Embryonic facial prominence (tissue), 1 donor: ENCODE measurements at regions not wholly inside any gene's neighbourhood (a gene's known extent, or its start where the extent isn't known, plus 50 kb on each side); places are given as distances from the start of the nearest gene placed in this dataset.
"Not testable (repeated sequence)": the region's sequence is repeated elsewhere in the genome, so short reads cannot be mapped to it uniquely, and the experiment has no call there.

Source experiments
- DNase-seq: peaks from one replicate; pipeline ENCODE4 v3.0.0-alpha.2; 2016; ENCODE audit errors: extremely low spot score

DNA sequence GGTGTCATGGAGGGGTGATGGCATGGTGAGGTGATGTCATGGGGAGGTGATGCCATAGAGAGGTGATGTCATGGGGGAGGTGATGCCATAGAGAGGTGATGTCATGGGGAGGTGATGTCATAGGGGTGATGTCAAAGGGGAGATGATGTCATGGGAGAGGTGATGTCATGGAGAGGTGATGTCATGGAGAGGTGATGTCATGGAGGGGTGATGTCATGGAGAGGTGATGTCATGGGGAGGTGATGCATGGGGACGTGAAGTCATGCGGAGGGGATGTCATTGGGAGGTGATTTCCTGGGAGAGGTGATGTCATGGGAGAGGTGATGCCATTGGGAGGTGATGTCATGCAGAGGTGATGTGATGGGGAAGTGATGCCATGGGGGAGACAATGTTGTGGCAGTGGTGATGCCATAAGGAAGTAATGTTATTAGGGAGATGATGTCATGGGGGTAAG, 92.1 kb upstream of the C1orf174 start:
- DNase-seq: no peak

DNA sequence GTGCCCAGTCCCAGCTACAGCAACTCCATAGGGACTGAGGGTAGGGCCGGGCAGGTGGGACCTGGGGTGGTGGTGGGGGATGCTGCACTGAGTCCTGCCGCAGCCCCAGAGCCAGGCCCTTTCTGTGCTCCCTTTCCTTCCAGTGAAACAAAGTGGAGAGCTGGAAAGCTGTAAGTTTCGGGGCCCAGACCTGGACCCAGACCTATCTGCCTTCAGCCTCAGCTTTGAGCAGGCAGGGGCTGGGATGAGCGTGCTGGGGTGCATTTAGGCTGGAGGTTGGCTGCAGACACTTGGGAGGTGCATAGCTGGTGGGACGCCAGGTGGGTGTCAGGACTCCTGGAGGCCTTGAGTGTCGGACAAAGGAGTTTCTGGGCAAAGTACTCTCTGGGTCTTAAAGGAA, 92.7 kb upstream of the C1orf174 start:
- DNase-seq: no peak

DNA sequence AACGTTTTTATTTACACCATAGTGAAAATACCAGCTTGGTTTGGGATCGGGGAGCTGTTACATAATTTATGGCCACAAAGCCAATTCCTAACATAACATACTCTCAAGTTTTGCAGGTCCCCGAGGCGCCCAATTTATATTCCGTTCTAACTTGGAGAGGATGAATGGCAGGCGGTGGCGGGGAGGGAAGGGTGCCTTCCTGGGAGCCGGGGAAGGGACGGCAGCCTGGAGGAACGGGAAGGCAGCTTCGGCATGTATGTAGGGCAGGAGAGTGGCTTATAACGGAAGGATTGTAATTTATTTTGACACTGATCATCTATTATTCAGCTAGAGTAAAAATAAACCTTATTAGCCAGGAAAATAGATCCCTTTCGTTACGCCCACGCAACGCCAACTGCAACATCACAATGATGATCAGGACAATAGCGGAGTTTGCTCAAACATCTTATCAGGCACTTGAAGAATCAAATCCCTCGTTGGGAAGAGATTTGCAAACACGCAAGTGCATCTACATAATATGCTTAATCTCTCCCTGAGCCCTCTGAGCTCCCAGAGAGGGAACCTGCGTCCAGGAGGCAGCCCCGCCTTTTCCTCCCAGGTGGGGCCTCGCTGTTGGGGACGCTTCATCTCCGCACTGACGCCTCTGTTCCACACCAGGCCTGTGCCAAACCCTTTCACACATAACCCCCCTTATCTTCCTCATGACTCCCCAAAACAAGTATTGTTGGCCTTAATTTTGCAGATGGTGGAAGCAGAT, 93.7 kb upstream of the C1orf174 start:
- no peak for DNase-seq

DNA sequence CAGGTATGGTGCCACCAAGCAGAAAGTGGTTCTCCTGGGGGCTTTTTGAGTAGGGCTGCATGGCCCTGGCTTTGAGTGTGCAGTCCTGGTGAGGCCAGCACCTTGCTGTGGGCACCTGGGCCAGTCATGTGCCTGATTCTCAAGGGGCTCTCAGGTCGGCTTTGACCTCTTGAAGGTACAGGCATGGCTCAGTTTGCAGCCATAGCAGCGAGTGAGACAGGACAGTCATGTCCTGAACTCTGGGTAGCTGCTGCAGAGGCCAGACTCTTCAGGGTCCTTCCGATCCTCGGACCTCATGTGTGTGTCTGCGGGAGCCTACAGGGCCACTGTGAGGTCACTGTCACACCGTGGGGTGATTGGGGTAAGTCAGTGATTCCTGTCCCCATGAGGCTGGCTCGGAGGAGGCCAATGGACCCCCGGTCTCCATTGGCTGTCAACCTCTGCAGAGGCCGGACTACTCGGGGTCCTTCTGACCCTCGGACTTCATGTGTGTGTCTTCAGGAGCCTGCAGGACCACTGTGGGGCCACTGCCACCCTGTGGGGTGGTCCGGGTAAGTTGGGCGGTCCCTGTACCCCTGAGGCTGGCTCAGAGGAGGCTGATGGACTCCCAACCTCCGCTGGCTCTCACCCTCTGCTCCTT, 95.2 kb upstream of the C1orf174 start:
- no peak for DNase-seq

DNA sequence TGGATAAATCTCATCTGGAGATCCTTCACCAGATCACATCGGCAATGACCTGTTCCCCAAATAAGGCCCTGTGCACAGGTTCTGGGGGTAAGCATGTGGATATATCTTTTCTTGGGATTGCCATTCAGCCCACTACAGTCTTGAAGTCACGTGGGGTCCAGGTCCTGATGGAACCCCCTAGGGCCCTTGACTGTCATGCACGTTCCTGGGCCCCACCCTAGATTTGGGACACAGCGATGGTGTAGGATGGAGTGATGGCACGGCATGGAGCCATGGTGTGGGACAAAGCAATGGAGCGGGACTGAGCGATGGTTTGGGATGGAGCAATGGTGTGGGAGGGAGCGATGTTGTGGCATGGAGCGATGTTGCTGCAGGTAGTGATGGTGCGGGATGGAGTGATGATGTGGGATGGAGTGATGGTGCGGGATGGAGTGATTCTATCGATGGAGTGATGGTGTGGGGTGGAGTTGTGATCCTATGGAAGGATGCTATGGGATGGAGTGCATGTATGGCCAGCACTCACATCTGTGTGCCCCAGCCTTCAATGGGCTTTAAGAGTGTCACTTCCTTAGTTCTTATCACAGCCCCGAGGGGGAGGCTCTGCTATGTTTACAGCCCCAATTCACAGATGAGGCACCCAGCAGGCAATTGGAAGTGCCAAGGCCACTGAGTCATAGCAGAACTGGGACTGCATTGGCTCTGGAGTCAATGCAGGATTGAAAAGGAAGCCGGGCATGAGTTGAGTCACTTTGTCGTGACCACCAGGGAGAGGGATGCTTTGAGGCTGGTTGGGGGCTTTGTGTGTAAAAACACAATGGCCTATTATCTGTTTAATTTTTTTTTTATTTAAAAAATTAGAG, 97.0 kb upstream of the C1orf174 start:
- no peak for DNase-seq

DNA sequence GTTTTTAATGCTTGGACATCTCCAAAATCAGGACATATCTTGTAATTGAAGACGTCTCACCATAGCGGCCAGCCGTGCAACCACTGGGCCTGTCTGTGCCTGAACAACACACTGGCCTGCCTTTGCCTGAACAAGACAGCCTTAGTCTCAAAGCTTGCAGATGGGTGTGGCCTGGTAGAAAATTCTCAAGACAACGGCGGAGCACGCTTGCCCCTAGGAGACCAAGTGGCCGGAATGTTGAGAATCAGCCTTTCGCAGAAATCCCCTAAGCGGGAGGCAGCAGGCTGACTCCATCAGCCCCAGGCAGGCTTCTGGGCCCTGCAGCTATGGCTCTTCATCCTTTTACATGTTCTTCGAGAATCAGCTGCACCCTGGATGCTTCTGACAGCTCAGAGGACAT, 98.0 kb upstream of the C1orf174 start:
- DNase-seq: no peak

DNA sequence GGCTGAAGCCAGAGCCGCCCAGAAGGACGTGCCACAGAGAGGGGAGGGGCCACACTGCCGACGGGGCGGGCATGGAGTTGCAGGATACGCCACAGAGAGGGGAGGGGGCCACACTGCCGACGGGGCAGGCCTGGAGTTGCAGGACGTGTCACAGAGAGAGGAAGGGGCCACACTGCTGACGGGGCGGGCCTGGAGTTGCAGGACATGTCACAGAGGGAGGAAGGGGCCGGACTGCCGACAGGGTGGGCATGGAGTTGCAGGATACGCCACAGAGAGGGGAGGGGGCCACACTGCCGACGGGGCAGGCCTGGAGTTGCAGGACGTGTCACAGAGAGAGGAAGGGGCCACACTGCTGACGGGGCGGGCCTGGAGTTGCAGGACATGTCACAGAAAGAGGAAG, 99.4 kb upstream of the C1orf174 start:
- DNase-seq: not testable (repeated sequence)

DNA sequence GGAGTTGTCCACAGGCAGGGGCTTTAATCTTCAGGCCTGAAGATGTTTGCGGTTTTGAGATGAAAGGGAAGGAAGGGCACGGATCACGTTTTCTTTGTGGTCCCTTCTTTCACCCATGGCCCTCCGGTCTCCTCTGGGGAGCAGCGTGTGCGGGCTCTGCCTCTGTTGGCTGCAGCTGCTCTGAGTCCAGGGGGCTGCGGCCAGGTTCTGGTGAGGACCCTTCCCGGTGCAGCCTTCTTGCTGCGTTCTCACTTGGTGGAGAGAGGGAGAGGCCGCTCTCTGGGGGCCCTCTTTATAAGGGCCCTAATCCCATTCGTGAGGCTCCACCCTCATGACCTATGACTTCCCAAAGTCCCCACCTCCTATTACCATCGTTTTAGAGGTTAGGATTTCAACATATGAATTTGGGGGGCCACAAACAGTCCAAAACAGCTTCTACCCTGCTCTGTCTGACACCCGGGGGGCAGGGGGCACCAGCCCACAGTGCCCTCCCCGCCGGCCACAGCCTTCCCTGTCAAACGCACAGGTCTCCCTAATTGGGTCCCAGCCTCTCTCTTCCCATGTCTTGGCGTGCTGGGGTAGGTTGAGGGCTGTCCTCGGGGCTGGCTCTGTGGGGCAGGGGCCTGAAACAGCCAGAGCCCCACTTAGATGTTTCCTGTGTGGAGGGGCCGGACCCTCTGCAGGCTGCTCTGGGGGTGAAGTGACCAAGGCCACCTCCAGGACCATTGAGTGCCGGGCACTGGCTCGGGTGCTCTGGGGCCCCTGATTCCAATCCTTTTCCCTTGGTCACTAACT, 100.1 kb upstream of the C1orf174 start:
- no peak for DNase-seq

DNA sequence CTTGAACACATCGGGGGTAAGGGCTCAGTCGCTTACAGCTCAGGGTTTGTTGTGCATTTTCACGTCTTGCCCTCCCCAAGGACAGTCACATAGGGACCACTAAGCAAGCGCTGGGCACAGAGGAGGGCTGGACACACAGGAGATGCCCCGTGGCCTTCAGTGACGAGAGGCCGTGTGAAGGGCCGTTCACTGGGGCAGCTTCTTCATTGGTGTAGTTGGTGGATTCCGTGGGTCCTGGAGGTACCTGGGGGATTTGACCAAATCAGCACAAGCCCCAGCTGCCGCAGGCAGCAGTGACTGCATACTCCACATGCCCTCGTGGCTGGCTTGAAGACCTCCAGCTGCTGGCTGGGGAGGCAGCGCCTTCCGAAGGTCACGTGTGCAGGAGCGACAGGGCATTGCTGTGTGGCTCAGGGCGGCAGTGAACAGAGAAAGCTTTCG, 100.8 kb upstream of the C1orf174 start:
- DNase-seq: no peak

DNA sequence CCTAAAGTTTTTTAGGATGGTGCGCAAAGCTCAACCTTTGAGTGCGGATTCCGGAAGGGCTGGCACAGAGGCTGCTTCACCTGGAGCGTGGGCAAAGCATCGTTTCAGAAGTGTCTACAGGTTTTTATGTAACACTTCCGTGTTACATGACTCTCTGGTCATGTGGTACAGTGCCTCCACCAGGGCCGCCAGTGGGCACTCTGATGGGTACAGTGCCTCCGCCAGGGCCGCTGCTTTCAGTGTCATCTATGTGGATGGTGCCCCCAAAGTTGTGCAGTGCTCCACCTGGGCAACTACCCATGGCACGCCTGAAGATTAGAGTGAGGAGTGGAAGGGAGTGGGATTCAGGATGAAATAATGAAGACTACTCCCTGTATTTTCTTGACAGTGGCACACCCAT, 101.4 kb upstream of the C1orf174 start:
- no peak for DNase-seq

DNA sequence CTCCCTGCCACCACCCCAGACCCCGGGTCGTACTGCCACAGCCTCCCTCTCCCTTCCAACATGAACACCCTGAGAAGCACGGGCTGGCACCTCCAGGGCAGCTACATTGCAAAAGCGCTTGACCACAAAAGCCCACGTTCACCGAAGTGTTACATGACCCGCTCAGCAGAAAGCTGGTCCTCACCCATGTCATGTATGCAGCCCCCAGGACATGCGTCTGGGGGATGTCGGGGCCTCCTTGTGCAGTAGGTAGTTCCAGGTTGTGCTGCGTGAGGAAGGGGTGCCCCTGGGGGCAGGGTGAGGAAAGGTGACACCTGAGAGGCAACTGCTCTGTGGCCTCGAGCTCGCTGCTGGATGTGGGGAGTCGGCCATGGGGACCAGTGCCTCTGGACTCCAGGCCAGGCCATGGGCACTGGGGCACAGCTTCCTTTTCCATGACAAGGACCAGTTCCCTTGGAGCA, 102.0 kb upstream of the C1orf174 start:
- no peak for DNase-seq

DNA sequence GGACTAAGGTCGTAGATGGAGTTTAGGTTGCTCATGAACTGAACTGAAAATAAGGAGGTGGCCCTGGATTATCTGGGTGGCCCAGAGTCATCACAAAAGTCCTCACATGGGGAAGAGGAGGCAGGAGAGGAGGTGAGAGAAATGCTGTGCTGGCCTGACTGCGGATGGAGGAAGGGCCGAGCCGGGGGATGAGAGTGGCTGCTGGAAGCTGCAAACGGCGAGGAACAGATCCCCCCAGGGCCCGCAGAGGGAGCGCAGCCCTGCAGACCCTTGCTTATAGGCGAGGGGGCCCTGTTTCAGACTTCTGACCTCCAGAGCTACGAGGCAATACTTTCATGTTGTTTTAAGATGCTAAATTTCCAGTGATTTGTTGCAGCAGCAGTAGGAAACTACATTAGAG, 102.7 kb upstream of the C1orf174 start:
- no peak for DNase-seq

DNA sequence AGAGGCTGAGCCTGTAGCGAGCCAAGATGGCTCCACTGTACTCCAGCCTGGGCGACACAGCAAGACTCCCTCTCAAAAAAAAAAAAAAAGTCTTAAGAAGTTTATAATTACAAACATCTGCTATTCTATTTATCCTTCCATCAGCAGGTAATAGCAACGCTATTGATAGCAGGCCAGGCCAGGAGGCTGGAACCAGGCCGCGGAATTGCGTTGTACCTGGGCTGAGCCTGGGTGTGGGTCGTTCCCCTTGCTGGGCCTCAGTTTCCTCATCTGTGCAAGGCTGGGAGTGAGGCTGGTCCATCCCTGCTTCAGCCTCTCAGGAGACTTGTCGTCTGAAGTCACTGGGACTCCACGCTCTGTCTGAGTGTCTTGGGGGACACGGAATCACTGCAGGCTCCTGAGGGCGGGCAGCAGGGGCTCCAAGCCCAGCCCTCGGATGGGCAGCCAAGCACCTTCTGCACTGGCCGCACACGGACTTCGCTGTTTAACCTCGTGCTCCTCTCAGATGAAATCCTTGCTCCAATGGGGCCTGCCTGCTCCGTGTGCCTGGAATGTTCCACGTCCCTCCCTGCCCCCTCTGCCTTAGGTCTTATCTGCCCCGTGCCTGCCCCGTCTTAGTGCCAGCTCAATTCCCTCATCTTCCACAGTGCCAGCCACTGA, 103.9 kb upstream of the C1orf174 start:
- no peak for DNase-seq

DNA sequence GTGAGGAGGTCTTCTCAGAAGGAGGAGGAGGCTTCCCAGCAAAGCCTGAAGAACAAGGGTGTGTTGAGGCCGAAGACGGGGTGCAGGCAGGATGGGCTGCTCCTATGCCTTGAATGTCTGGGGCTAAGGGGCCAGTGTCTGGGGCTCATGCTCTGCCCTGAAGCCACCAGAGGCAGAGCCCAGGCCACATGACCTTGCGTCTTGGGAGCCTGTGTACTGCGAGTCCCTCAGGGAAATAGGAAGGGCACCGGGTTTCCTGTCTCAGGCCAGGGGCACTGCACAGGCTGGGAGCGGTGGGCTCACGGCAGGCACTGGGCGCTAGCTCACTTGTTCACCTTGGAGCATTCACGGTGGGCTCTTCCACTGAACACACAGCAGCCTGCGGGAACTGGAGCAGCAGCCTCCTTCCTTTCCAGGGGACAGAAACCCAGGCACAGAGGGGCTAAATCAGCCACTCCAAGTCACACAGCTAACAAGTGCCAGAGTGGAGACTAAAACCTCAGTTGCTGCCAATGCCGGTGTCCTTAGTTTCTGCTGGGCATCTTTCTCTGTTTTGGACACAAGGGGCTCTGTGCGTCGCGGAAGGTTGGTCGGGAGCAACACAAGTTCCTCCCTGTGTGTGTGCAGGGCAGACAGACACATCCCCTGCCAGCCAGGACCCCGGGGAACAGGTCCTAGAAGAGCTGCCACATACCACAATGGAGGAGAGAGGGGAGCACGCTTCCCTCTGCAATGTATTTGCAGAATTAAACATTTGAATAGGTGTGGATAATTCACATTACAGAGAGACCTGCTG, 104.8 kb upstream of the C1orf174 start:
- no peak for DNase-seq

DNA sequence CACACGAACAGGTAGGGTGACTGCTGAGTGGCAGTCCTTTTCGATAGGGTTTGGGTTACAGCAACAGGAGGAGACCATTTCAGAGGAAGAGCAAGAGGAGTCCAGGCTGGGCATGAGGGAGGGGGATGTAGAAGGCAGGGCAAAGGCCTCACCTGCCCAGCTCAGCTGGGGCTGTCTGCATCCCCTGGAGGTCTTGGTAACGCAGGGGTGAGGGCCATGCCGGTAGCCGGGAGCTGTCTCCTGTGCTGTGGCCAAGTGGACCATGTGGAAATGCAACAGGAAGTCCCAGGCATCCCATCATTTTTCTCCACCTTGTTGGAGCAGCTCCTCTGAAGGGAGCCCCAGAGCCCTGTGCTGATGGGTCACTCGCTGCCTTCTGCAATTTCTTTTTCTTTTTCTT, 105.4 kb upstream of the C1orf174 start:
- no peak for DNase-seq

DNA sequence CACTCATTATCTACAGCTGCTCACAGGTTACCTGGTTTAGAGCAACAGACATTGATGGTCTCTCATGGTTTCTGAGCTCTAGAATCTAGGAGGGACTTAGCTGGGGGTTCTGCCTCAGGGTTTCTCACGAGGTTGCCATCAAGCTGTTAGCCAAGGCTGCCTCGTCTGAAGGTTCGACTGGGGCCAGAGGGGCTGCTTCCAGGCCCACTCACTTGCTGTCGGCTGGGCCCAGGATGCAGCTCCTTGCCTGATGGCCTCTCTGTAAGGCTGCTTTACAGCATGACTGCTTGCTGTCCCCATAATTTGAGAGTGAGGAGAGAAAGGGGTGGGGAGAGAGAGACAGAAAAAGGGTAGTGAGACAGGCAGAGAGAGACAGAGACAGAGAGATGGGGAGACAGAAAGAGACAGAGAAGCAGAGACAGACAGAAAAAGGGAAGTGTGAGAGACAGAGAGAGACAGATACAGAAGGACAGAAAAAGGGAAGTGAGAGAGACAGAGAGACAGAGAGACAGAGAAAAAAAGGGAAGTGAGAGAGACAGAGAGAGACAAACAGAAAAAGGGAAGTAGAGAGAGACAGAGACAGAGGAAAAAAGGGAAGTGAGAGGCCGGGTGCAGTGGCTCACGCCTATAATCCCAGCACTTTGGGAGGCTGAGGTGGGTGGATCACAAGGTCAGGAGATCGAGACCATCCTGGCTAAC, 106.8 kb upstream of the C1orf174 start:
- DNase-seq: no peak

DNA sequence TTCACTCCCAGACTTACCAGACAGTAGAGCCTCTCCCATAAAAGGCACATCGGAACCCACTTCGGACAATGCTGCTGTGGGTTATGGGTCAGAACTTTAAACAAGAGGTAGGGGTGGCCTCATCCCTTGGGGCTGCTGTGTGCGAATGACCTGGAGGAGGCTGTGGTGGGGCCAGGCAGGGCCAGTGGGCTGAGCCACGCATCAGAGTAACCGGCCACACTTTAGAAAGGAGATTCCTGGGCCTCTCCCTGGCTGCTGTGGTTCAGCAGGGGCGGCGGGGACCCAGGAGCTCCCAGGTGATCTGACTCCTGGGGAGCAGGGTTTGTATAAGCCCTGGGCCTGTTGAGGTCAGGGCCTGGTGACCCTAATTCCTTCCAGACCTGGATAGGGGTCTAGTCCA, 110.2 kb upstream of the C1orf174 start:
- DNase-seq: no peak

DNA sequence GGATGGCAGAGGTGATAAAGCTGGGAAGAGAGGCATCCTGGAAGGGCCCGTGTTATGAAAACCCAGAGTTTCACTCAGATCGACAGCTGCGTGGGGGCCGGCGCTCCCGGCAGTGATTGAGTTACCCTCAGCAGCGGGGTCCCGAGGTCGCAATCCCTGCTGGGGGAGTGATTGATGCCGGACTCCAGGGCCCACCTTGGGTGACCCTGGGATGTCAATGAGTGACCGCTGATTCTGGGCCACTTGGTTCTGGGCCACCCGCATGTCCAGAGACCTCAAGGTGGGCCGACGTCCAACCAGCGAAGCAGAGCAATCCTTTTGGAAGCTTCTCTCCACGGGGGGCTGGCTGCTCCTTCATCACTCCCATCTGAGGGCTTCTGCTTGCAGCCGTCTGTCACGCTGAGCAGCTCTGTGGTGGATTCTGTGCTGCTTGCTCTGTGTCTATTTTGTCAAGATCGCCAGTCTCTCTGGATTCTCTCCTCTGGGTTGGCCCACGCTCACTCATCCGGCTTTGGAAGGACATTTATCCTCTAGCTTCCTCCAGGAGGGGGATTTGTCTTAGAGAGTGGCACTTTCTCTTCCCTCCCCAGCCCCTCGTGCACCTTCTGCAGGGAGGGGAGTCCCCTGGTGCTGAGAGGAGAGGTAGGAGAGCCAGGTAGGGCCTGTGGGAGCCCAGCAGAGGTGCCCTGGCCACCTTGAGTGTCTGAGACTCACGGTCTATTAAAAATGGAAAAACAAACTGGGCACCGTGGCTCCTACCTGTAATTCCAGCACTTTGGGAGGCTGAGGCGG, 110.9 kb upstream of the C1orf174 start:
- no peak for DNase-seq
